K562 (cell line): ENCODE measurements at regions not wholly inside any gene's neighbourhood (a gene's known extent, or its start where the extent isn't known, plus 50 kb on each side); places are given as distances from the start of the nearest gene placed in this dataset.
A peak's percentile ranks its signal among the peaks of the same experiment; 100 is the strongest.

ENCODE experiments used
- ATAC-seq: fragments of 200-7000 bp; cut with Tn5 transposase; 3 replicates; pipeline ENCODE4 v1.9.1; 2020; ENCODE audit warnings: moderate library complexity
- BruUV-seq: library from RNA; stranded (reverse); fragments of 400-500 nt; replicated peaks from 2 replicates; lab custom pipeline; 2021; lab: Mats Ljungman, UMichigan
- CTCF ChIA-PET: fragments of 300-600 bp; formaldehyde crosslinking; extraction: SDS; loops from one replicate; lab custom pipeline; 2021; ENCODE audit warnings: low intra/inter-chr PET ratio; lab: Yijun Ruan, JAX
- POLR2A ChIA-PET: fragments of 300-600, 350-650 bp; sonication (Branson Sonifier 250); formaldehyde crosslinking; extraction: SDS; loops from one replicate; lab custom pipeline; 2021; ENCODE audit warnings: antibody characterized with exemption, inconsistent platforms; lab: Yijun Ruan, JAX
- DNase-seq, 4 experiments: peaks; one replicate each; pipeline versions ENCODE4 v3.0.0 to v3.0.0-alpha.2; 2011 to 2018; ENCODE audit warnings: low spot score in 3 of 4, mixed read lengths in 3 of 4; ENCODE audit errors: extremely low read depth in 1 of 4
- FAIRE-seq: peaks from 2 replicates; lab custom pipeline; 2011; peaks lifted over from hg19 to GRCh38; lab: Jason Lieb, UNC
- H2AFZ ChIP-seq: 2 replicates; pipeline ENCODE4 v1.6.0; 2011; ENCODE audit warnings: low read depth, low read length, control low read depth, inconsistent platforms
- H3K27ac ChIP-seq: fragments of 200-600 bp; 3 replicates; pipeline ENCODE4 v1.8.0; 2011; ENCODE audit warnings: low read depth, mild to moderate bottlenecking, control low read depth, inconsistent platforms, low read length, moderate library complexity, mixed read lengths; ENCODE audit errors: extremely low read depth
- H3K27me3 ChIP-seq, 2 experiments: fragments of 300-600 bp in 1 of 2; 2 replicates in 1 of 2; 3 replicates in 1 of 2; pipeline versions ENCODE4 v1.6.0 to v1.8.0; 2011; ENCODE audit warnings: inconsistent platforms in 2 of 2, low read length in 2 of 2, mild to moderate bottlenecking in 1 of 2, mixed read lengths in 1 of 2, moderate library complexity in 1 of 2; ENCODE audit not compliant: control insufficient read depth in 2 of 2, insufficient read depth in 2 of 2
- H3K36me3 ChIP-seq: fragments of 300-600 bp; 3 replicates; pipeline ENCODE4 v1.8.0; 2011; ENCODE audit warnings: mild to moderate bottlenecking, low read length, inconsistent platforms; ENCODE audit not compliant: control insufficient read depth, insufficient read depth
- H3K4me1 ChIP-seq, 2 experiments: fragments of 200-600 bp in 1 of 2; replicated peaks in 1 of 2; 2 replicates in 1 of 2; 3 replicates in 1 of 2; pipeline versions ENCODE4 v1.5.1 to v1.8.0; 2011; ENCODE audit warnings: inconsistent platforms in 2 of 2, low read length in 2 of 2, mild to moderate bottlenecking in 1 of 2, mixed read lengths in 1 of 2, moderate library complexity in 1 of 2; ENCODE audit not compliant: control insufficient read depth in 2 of 2, insufficient read depth in 2 of 2
- H3K4me2 ChIP-seq: 2 replicates; pipeline ENCODE4 v1.6.1; 2011; ENCODE audit warnings: low read length, control low read depth, inconsistent platforms, mixed read lengths; ENCODE audit not compliant: insufficient read depth
- H3K4me3 ChIP-seq: fragments of 200-600 bp; sonication (generic), shearing (Covaris generic); 2 replicates; pipeline ENCODE4 v1.5.1; 2016; ENCODE audit warnings: control low read depth, inconsistent platforms
- H3K79me2 ChIP-seq: fragments of 200-600 bp; 3 replicates; pipeline ENCODE4 v1.8.0; 2011; ENCODE audit warnings: low read length, inconsistent platforms; ENCODE audit not compliant: control insufficient read depth, insufficient read depth
- H3K9ac ChIP-seq, 2 experiments: 2 replicates each; pipeline versions ENCODE4 v1.6.0 to v1.6.1; 2011; ENCODE audit warnings: low read depth in 2 of 2, low read length in 2 of 2, control low read depth in 1 of 2, inconsistent platforms in 1 of 2, mild to moderate bottlenecking in 1 of 2, mixed read lengths in 1 of 2; ENCODE audit not compliant: insufficient read depth in 1 of 2
- H3K9me1 ChIP-seq: one replicate; pipeline ENCODE4 v1.6.0; 2011; ENCODE audit warnings: inconsistent platforms, mild to moderate bottlenecking, low read length, moderate library complexity; ENCODE audit not compliant: control insufficient read depth, insufficient read depth
- H3K9me3 ChIP-seq: replicated peaks from 2 replicates; pipeline ENCODE4 v1.5.1; 2011; ENCODE audit warnings: low read depth, low read length, inconsistent platforms; ENCODE audit not compliant: control insufficient read depth, insufficient read depth
- H4K20me1 ChIP-seq: replicated peaks from 2 replicates; pipeline ENCODE4 v1.6.1; 2011; ENCODE audit warnings: low read length, inconsistent platforms, mixed read lengths; ENCODE audit not compliant: control insufficient read depth, insufficient read depth
- NFE2 ChIP-seq: IDR thresholded peaks from 2 replicates; pipeline ENCODE4 v1.6.1; 2014; ENCODE audit warnings: antibody characterized with exemption, low read depth
- NR2C1 ChIP-seq, 2 experiments: fragments of 450-650 bp; IDR thresholded peaks; 2 replicates each; pipeline ENCODE4 v1.6.1; 2017; ENCODE audit warnings: mild to moderate bottlenecking in 2 of 2, antibody characterized with exemption in 1 of 2, inconsistent platforms in 1 of 2, missing compliant biosample characterization in 1 of 2, missing genetic modification characterization in 1 of 2
- RAD21 ChIP-seq, 2 experiments: fragments of 250-450 bp in 1 of 2; fragments of 450-650 bp in 1 of 2; sonication (Bioruptor Pico) in 1 of 2; formaldehyde crosslinking in 1 of 2; IDR thresholded peaks in 1 of 2; conservative IDR thresholded peaks in 1 of 2; 2 replicates each; pipeline versions ENCODE4 v1.4.0 to v1.8.0; 2020 to 2022; ENCODE audit warnings: mild to moderate bottlenecking in 2 of 2, moderate library complexity in 1 of 2
- SOX6 ChIP-seq: fragments of 450-650 bp; IDR thresholded peaks from 2 replicates; pipeline ENCODE4 v1.6.1; 2014; ENCODE audit warnings: mild to moderate bottlenecking
- WGBS: fragments of 100-300 bp; shearing (Covaris generic); methylation state at CpG from one replicate; pipeline ENCODE4 v1.1.6; 2016; ENCODE audit warnings: low coverage, mixed read lengths; ENCODE audit not compliant: insufficient coverage; ENCODE audit errors: missing lambda C conversion rate; 5-methylcytosine and 5-hydroxymethylcytosine counted together
- in situ Hi-C: fragments of 300-500 bp; cut with MboI; formaldehyde crosslinking; loops from 4 replicates; pipeline ENCODE4 v1.15.0; 2018; ENCODE audit warnings: inconsistent platforms, mixed read lengths
- intact Hi-C: fragments of 100-400 bp; cut with micrococcal nuclease; formaldehyde crosslinking; loops from 2 replicates; pipeline ENCODE4 v1.14.2; 2022
- TF ChIP-seq, protein P1 (sequence below), 3 experiments: IDR thresholded peaks in 2 of 3; conservative IDR thresholded peaks in 1 of 3; 2 replicates each; pipeline ENCODE4 v1.5.1; 2011 to 2012; ENCODE audit warnings: low read length in 3 of 3, mild to moderate bottlenecking in 3 of 3, control low read depth in 2 of 3, improper control_type of control experiment in 1 of 3, inconsistent platforms in 1 of 3, low read depth in 1 of 3, mixed read lengths in 1 of 3, moderate library complexity in 1 of 3; ENCODE audit not compliant: insufficient read depth in 2 of 3

GRCh38 chr3:72590732-72591221 is 257.5 kb downstream of the SHQ1 start:
- H3K4me1 ChIP-seq: peaks cover 29 to 31% of the 10 kb centered on the region in 2 experiments; a peak in 4 of 5 replicates

DNA sequence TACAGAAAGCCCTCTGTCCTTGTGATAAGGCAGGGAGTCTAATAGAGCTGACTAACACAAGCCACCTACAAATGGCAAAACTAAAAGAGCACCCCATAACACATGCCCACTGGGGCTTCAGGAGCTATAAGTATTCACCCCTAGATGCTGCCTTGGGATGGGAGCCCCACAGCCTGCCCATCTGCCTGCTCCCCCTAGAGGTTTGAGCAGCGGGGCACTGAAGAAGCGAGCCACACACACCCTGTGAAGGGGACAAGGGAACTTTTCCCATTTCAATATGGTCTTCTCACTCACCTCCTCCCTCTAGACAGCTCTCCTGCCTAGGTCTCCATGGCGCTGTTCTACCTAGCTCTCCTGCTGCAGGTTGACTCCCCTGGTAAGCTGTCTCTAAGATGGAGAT is 261.0 kb downstream of the SHQ1 start:
- Histone ChIP-seq H3K9ac (no peak overlapping the region), H3K27me3 (no peaks in the 10 kb centered on the region), H3K27ac (no peak overlapping the region), H3K4me2 (no peak overlapping the region), H3K4me3 (no peak overlapping the region), H3K79me2 (no peaks in the 10 kb centered on the region), H4K20me1 (no peaks in the 10 kb centered on the region), H3K36me3 (no peaks in the 10 kb centered on the region), H2AFZ (no peak overlapping the region), H3K4me1 (peaks cover 10 to 18% of the 10 kb centered on the region in 2 experiments; a peak in 4 of 5 replicates), H3K9me1 (peaks cover 2% of the 10 kb centered on the region), H3K9me3 (no peaks in the 10 kb centered on the region)
- DNase-seq (no peak), ATAC-seq (peak; percentile 68), FAIRE-seq (no peak)
- 33% methylated on average over 2 of the region's 3 CpGs for WGBS
- POLR2A ChIA-PET: no interaction called here
- CTCF ChIA-PET: no interaction called here
- no TSS peak for BruUV-seq
- in situ Hi-C loops (no loop called here), intact Hi-C loops (no loop called here)
- TF ChIP-seq, protein P1, sequence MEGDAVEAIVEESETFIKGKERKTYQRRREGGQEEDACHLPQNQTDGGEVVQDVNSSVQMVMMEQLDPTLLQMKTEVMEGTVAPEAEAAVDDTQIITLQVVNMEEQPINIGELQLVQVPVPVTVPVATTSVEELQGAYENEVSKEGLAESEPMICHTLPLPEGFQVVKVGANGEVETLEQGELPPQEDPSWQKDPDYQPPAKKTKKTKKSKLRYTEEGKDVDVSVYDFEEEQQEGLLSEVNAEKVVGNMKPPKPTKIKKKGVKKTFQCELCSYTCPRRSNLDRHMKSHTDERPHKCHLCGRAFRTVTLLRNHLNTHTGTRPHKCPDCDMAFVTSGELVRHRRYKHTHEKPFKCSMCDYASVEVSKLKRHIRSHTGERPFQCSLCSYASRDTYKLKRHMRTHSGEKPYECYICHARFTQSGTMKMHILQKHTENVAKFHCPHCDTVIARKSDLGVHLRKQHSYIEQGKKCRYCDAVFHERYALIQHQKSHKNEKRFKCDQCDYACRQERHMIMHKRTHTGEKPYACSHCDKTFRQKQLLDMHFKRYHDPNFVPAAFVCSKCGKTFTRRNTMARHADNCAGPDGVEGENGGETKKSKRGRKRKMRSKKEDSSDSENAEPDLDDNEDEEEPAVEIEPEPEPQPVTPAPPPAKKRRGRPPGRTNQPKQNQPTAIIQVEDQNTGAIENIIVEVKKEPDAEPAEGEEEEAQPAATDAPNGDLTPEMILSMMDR (IDR thresholded peaks at IDR 0.05 in 2 of 3, conservative IDR thresholded peaks at IDR 0.05 in 1 of 3; ENCODE audit: insufficient read depth in 2 of 3, low read depth in 1 of 3, low read length in 3 of 3): peak; percentile 17 to 34 (median 23); a peak in 3 of 6 replicates
- TF ChIP-seq SOX6 (no peak), RAD21 (CRISPR knock-in tag; conservative IDR thresholded peaks at IDR 0.05 in 1 of 2, IDR thresholded peaks at IDR 0.05 in 1 of 2) (0 out of 4 replicates have a peak, but pooled peaks of 1 of the 2 experiments have one; percentile 5)

More at GRCh38 chr3:72590732-72591221, 257.5 kb downstream of the SHQ1 start:
- H2AFZ ChIP-seq: no peak overlapping the region
- no peak overlapping the region for H3K27ac ChIP-seq
- BruUV-seq: no TSS peak
- H3K27me3 ChIP-seq: no peaks in the 10 kb centered on the region
- FAIRE-seq (no peak), DNase-seq (no peak), ATAC-seq (no peak)
- H3K79me2 ChIP-seq: no peaks in the 10 kb centered on the region
- H4K20me1 ChIP-seq: no peaks in the 10 kb centered on the region
- 61% methylated on average over 12 of the region's 12 CpGs for WGBS
- H3K9me1 ChIP-seq: peaks cover 4% of the 10 kb centered on the region
- in situ Hi-C loops: no loop called here
- H3K36me3 ChIP-seq: no peaks in the 10 kb centered on the region
- TF ChIP-seq NFE2 (no peak), NR2C1 (IDR thresholded peaks at IDR 0.05) (peak; percentile 51; the same call in 1 of the 2 replicates), NR2C1 (tag; IDR thresholded peaks at IDR 0.05) (peak; percentile 59)
- no peaks in the 10 kb centered on the region for H3K9me3 ChIP-seq
- intact Hi-C loops: loop anchor here (5.0 kb wide), 1 partner anchor 143 kb away; the partner anchor contains the start of gene RYBP
- POLR2A ChIA-PET: no interaction called here
- no peak overlapping the region; a peak in 1 of 4 replicates for H3K9ac ChIP-seq
- H3K4me3 ChIP-seq: no peak overlapping the region
- no peak overlapping the region for H3K4me2 ChIP-seq
- CTCF ChIA-PET: no interaction called here
